ENCODE measurements at regions not wholly inside any gene's neighbourhood (a gene's known extent, or its start where the extent isn't known, plus 50 kb on each side); places are given as distances from the start of the nearest gene placed in this dataset.
A peak's percentile ranks its signal among the peaks of the same experiment; 100 is the strongest.
"Not testable (repeated sequence)": the region's sequence is repeated elsewhere in the genome, so short reads cannot be mapped to it uniquely, and the experiment has no call there.

GRCh38 chr12:131597333-131597732 lies 113.6 kb upstream of the SFSWAP start:
- no peak overlapping the region for H3K4me3 ChIP-seq (ENCODE audit: low read depth, low read length)
- TF ChIP-seq MYC (IDR thresholded peaks at IDR 0.05; ENCODE audit: low read depth, low read length) (no peak), POLR2A (IDR thresholded peaks at IDR 0.05; ENCODE audit: extremely low read depth, insufficient read length) (no peak), MAX (IDR thresholded peaks at IDR 0.05; ENCODE audit: low read depth, low read length) (no peak)
- TF ChIP-seq, protein P1, sequence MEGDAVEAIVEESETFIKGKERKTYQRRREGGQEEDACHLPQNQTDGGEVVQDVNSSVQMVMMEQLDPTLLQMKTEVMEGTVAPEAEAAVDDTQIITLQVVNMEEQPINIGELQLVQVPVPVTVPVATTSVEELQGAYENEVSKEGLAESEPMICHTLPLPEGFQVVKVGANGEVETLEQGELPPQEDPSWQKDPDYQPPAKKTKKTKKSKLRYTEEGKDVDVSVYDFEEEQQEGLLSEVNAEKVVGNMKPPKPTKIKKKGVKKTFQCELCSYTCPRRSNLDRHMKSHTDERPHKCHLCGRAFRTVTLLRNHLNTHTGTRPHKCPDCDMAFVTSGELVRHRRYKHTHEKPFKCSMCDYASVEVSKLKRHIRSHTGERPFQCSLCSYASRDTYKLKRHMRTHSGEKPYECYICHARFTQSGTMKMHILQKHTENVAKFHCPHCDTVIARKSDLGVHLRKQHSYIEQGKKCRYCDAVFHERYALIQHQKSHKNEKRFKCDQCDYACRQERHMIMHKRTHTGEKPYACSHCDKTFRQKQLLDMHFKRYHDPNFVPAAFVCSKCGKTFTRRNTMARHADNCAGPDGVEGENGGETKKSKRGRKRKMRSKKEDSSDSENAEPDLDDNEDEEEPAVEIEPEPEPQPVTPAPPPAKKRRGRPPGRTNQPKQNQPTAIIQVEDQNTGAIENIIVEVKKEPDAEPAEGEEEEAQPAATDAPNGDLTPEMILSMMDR (IDR thresholded peaks at IDR 0.05; ENCODE audit: low read depth, low read length), result no peak
- DNase-seq (ENCODE audit: low read depth), result no peak

DNA sequence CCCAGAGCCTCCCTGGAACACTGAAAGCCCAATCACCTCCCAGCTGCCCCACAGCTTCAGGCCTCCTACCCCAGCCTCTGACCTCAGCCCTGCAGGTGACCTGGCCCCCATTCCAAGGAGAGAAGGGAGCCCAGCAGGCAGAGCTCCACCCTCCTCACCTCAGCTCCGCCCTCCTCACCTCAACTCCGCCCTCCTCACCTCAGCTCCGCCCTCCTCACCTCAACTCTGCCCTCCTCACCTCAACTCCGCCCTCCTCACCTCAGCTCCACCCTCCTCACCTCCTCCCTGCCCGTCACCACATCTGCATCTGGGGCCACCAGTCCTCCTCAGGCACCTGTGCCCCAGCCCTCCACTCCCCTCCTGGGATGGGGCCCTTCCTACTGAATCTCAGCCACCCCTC lies 112.2 kb upstream of the SFSWAP start:
- TF ChIP-seq, protein P1 (IDR thresholded peaks at IDR 0.05; ENCODE audit: low read depth, low read length), result no peak
- TF ChIP-seq MAX (IDR thresholded peaks at IDR 0.05; ENCODE audit: low read depth, low read length), result no peak
- no peak for TF ChIP-seq MYC (IDR thresholded peaks at IDR 0.05; ENCODE audit: low read depth, low read length)
- no peak for TF ChIP-seq POLR2A (IDR thresholded peaks at IDR 0.05; ENCODE audit: extremely low read depth, insufficient read length)
- H3K4me3 ChIP-seq (ENCODE audit: low read depth, low read length), result no peak overlapping the region
- no peak for DNase-seq (ENCODE audit: low read depth)

- DNase-seq (ENCODE audit: low read depth), result no peak
Observed at GRCh38 chr12:131599190-131600159, 111.4 kb upstream of the SFSWAP start.

GRCh38 chr12:131600160-131600532 lies 110.7 kb upstream of the SFSWAP start:
- DNase-seq (ENCODE audit: low read depth), result no peak
- no peak overlapping the region for H3K4me3 ChIP-seq (ENCODE audit: low read depth, low read length)
- TF ChIP-seq MYC (IDR thresholded peaks at IDR 0.05; ENCODE audit: low read depth, low read length), result no peak
- TF ChIP-seq MAX (IDR thresholded peaks at IDR 0.05; ENCODE audit: low read depth, low read length), result no peak
- no peak for TF ChIP-seq POLR2A (IDR thresholded peaks at IDR 0.05; ENCODE audit: extremely low read depth, insufficient read length)
- TF ChIP-seq, protein P1 (IDR thresholded peaks at IDR 0.05; ENCODE audit: low read depth, low read length), result no peak

More at GRCh38 chr12:131599190-131600159, 111.4 kb upstream of the SFSWAP start:
- no peak overlapping the region for H3K4me3 ChIP-seq (ENCODE audit: low read depth, low read length)
- TF ChIP-seq, protein P1 (IDR thresholded peaks at IDR 0.05; ENCODE audit: low read depth, low read length), result no peak

- not testable (repeated sequence) for DNase-seq (ENCODE audit: low read depth); H3K4me3 ChIP-seq (ENCODE audit: low read depth, low read length)
Observed at GRCh38 chr12:131601499-131601898, 109.4 kb upstream of the SFSWAP start.

- no peak overlapping the region for H3K4me3 ChIP-seq (ENCODE audit: low read depth, low read length)
- TF ChIP-seq POLR2A (IDR thresholded peaks at IDR 0.05; ENCODE audit: extremely low read depth, insufficient read length), result no peak
- TF ChIP-seq MAX (IDR thresholded peaks at IDR 0.05; ENCODE audit: low read depth, low read length), result no peak
- peak; percentile 69 for DNase-seq (ENCODE audit: low read depth)
Observed at GRCh38 chr12:131603106-131603938, 107.6 kb upstream of the SFSWAP start.

All from NB4 (cell line).